Neuronal stem cell (in vitro differentiated cells): ENCODE measurements at regions not wholly inside any gene's neighbourhood (a gene's known extent, or its start where the extent isn't known, plus 50 kb on each side); places are given as distances from the start of the nearest gene placed in this dataset.

Experiments
- DNase-seq: peaks from one replicate; pipeline ENCODE4 v3.0.0-alpha.2; 2013; ENCODE audit warnings: low spot score
- H2AFZ ChIP-seq: one replicate; pipeline ENCODE4 v1.6.1; 2013; ENCODE audit warnings: mild to moderate bottlenecking, low read length, inconsistent platforms
- H2AK5ac ChIP-seq: 2 replicates; pipeline ENCODE4 v1.6.1; 2013; ENCODE audit warnings: low read depth, mild to moderate bottlenecking, inconsistent platforms, low read length, moderate library complexity, mixed read lengths
- H2BK120ac ChIP-seq: 2 replicates; pipeline ENCODE4 v1.6.1; 2013; ENCODE audit warnings: low read depth, mild to moderate bottlenecking, inconsistent platforms, low read length, moderate library complexity, mixed read lengths
- H2BK12ac ChIP-seq: one replicate; pipeline ENCODE4 v1.6.1; 2013; ENCODE audit warnings: low read length, inconsistent platforms
- H2BK15ac ChIP-seq: 2 replicates; pipeline ENCODE4 v1.6.1; 2013; ENCODE audit warnings: mild to moderate bottlenecking, low read length, inconsistent platforms, mixed read lengths
- H2BK5ac ChIP-seq: one replicate; pipeline ENCODE4 v1.6.1; 2013; ENCODE audit warnings: inconsistent platforms, mild to moderate bottlenecking, low read length, moderate library complexity
- H3K14ac ChIP-seq: one replicate; pipeline ENCODE4 v1.6.1; 2013; ENCODE audit warnings: low read length, inconsistent platforms
- H3K18ac ChIP-seq: 2 replicates; pipeline ENCODE4 v1.6.1; 2013; ENCODE audit warnings: low read length, inconsistent platforms
- H3K23ac ChIP-seq: 2 replicates; pipeline ENCODE4 v1.6.1; 2013; ENCODE audit warnings: low read depth, mild to moderate bottlenecking, mixed read lengths, low read length, inconsistent platforms; ENCODE audit not compliant: poor library complexity
- H3K27ac ChIP-seq: replicated peaks from 3 replicates; pipeline ENCODE4 v1.5.1; 2013; ENCODE audit warnings: low read length, inconsistent platforms
- H3K27me3 ChIP-seq, 3 experiments: 2 replicates each; pipeline ENCODE4 v1.6.1; 2013; ENCODE audit warnings: low read length in 3 of 3, mild to moderate bottlenecking in 2 of 3, inconsistent platforms in 1 of 3, low read depth in 1 of 3, mixed read lengths in 1 of 3, moderate library complexity in 1 of 3; ENCODE audit not compliant: control insufficient read depth in 3 of 3, insufficient read depth in 3 of 3
- H3K36me3 ChIP-seq, 2 donors: replicated peaks in 1 of 2; 2 replicates each; pipeline ENCODE4 v1.6.1; 2013; ENCODE audit warnings: low read length in 2 of 2; ENCODE audit not compliant: control insufficient read depth in 2 of 2, insufficient read depth in 2 of 2
- H3K4ac ChIP-seq: 2 replicates; pipeline ENCODE4 v1.6.1; 2013; ENCODE audit warnings: inconsistent platforms, mild to moderate bottlenecking, low read length, moderate library complexity
- H3K4me1 ChIP-seq, 2 donors: 1 replicate in 1 of 2; 2 replicates in 1 of 2; pipeline ENCODE4 v1.6.1; 2013; ENCODE audit warnings: low read length in 2 of 2, low read depth in 1 of 2; ENCODE audit not compliant: control insufficient read depth in 2 of 2, insufficient read depth in 1 of 2
- H3K4me2 ChIP-seq: one replicate; pipeline ENCODE4 v1.6.1; 2013; ENCODE audit warnings: mild to moderate bottlenecking, low read length, inconsistent platforms; ENCODE audit not compliant: insufficient read depth, poor library complexity, severe bottlenecking
- H3K4me3 ChIP-seq, 2 donors: 2 replicates each; pipeline ENCODE4 v1.5.1; 2013; ENCODE audit warnings: low read length in 2 of 2, mild to moderate bottlenecking in 2 of 2, inconsistent platforms in 1 of 2, moderate library complexity in 1 of 2
- H3K79me1 ChIP-seq: one replicate; pipeline ENCODE4 v1.6.1; 2013; ENCODE audit warnings: low read depth, mild to moderate bottlenecking, inconsistent platforms, low read length, moderate library complexity
- H3K9ac ChIP-seq: one replicate; pipeline ENCODE4 v1.6.1; 2013; ENCODE audit warnings: mild to moderate bottlenecking, low read depth, low read length, inconsistent platforms; ENCODE audit not compliant: poor library complexity
- H3K9me3 ChIP-seq, 2 donors: replicated peaks in 1 of 2; 2 replicates each; pipeline versions ENCODE3 to v1.6.1; 2013; ENCODE audit warnings: low read length in 2 of 2, mild to moderate bottlenecking in 2 of 2, inconsistent platforms in 1 of 2, low read depth in 1 of 2, mixed read lengths in 1 of 2, moderate library complexity in 1 of 2; ENCODE audit not compliant: control insufficient read depth in 2 of 2, insufficient read depth in 1 of 2
- H4K8ac ChIP-seq: one replicate; pipeline ENCODE4 v1.6.1; 2013; ENCODE audit warnings: low read depth, mild to moderate bottlenecking, inconsistent platforms, low read length, moderate library complexity
- H4K91ac ChIP-seq: one replicate; pipeline ENCODE4 v1.6.1; 2013; ENCODE audit warnings: low read length, low read depth, mild to moderate bottlenecking, inconsistent platforms; ENCODE audit not compliant: poor library complexity
- WGBS, 2 donors: extraction: QIAGEN DNeasy Blood & Tissue Kit; methylation state at CpG; one replicate each; pipeline ENCODE4 v1.1.7; 2013; ENCODE audit warnings: missing lambda C conversion rate in 2 of 2, mixed read lengths in 1 of 2; ENCODE audit not compliant: insufficient read length in 2 of 2, insufficient replicate concordance in 1 of 2; ENCODE audit errors: extremely low coverage in 2 of 2; 5-methylcytosine and 5-hydroxymethylcytosine counted together

- no peak for DNase-seq
- Histone ChIP-seq H3K9me3 (no peaks in the 10 kb centered on the region), H2BK120ac (no peak overlapping the region), H4K91ac (no peak overlapping the region), H4K8ac (no peak overlapping the region), H2AK5ac (no peak overlapping the region), H3K4ac (no peak overlapping the region), H3K27me3 (no peaks in the 10 kb centered on the region), H2BK12ac (no peak overlapping the region), H3K14ac (no peak overlapping the region), H3K23ac (no peak overlapping the region), H3K9ac (no peak overlapping the region), H3K4me3 (no peak overlapping the region), H2AFZ (no peak overlapping the region), H3K4me1 (no peaks in the 10 kb centered on the region), H3K36me3 (no peaks in the 10 kb centered on the region), H3K79me1 (no peaks in the 10 kb centered on the region), H3K27ac (no peak overlapping the region), H2BK5ac (no peak overlapping the region), H2BK15ac (no peak overlapping the region), H3K18ac (no peak overlapping the region), H3K4me2 (no peak overlapping the region)
- WGBS, 2 donors: no CpG with 5 or more reads among the region's 1 CpG
Observed at GRCh38 chr2:66749566-66749965, 314.6 kb downstream of the MEIS1 start.

- Histone ChIP-seq H2AFZ (no peak overlapping the region), H2BK15ac (no peak overlapping the region), H3K4me2 (no peak overlapping the region), H3K23ac (no peak overlapping the region), H2BK5ac (no peak overlapping the region), H3K27me3 (no peaks in the 10 kb centered on the region), H3K4me1 (peaks cover 0 to 2% of the 10 kb centered on the region in 2 donors), H4K91ac (no peak overlapping the region), H2BK120ac (no peak overlapping the region), H3K18ac (no peak overlapping the region), H3K36me3 (no peaks in the 10 kb centered on the region), H3K9me3 (no peaks in the 10 kb centered on the region), H4K8ac (no peak overlapping the region), H3K27ac (no peak overlapping the region), H2BK12ac (no peak overlapping the region), H3K14ac (no peak overlapping the region), H2AK5ac (no peak overlapping the region), H3K9ac (no peak overlapping the region), H3K4me3 (no peak overlapping the region), H3K79me1 (no peaks in the 10 kb centered on the region), H3K4ac (no peak overlapping the region)
- DNase-seq: no peak
- no CpG with 5 or more reads among the region's 1 CpG for WGBS, 2 donors
Observed at GRCh38 chr2:66753257-66753656, 318.3 kb downstream of the MEIS1 start.

GRCh38 chr2:66753660-66754059 is 318.7 kb downstream of the MEIS1 start:
- no CpG with 5 or more reads among the region's 3 CpGs for WGBS, 2 donors
- Histone ChIP-seq H3K79me1 (no peaks in the 10 kb centered on the region), H2AK5ac (no peak overlapping the region), H3K4me1 (peaks cover 0 to 2% of the 10 kb centered on the region in 2 donors), H2BK120ac (no peak overlapping the region), H3K23ac (no peak overlapping the region), H2BK15ac (no peak overlapping the region), H3K18ac (no peak overlapping the region), H4K91ac (no peak overlapping the region), H3K4ac (no peak overlapping the region), H3K14ac (no peak overlapping the region), H3K27ac (no peak overlapping the region), H3K27me3 (no peaks in the 10 kb centered on the region), H3K4me3 (no peak overlapping the region), H3K36me3 (no peaks in the 10 kb centered on the region), H3K9ac (no peak overlapping the region), H2AFZ (no peak overlapping the region), H3K4me2 (no peak overlapping the region), H2BK12ac (no peak overlapping the region), H2BK5ac (no peak overlapping the region), H4K8ac (no peak overlapping the region), H3K9me3 (no peaks in the 10 kb centered on the region)
- no peak for DNase-seq

GRCh38 chr2:66755974-66756373 is 321.0 kb downstream of the MEIS1 start:
- Histone ChIP-seq H2BK120ac (no peak overlapping the region), H3K4me2 (no peak overlapping the region), H4K91ac (no peak overlapping the region)

More at GRCh38 chr2:66755974-66756373, 321.0 kb downstream of the MEIS1 start:
- Histone ChIP-seq H2BK15ac (no peak overlapping the region), H3K27ac (no peak overlapping the region), H3K9me3 (no peaks in the 10 kb centered on the region), H3K14ac (no peak overlapping the region), H2AFZ (no peak overlapping the region), H3K36me3 (no peaks in the 10 kb centered on the region), H3K4me1 (peaks cover 0 to 2% of the 10 kb centered on the region in 2 donors), H3K4me3 (no peak overlapping the region), H2AK5ac (no peak overlapping the region), H2BK5ac (no peak overlapping the region), H2BK12ac (no peak overlapping the region), H3K18ac (no peak overlapping the region), H3K27me3 (no peaks in the 10 kb centered on the region), H3K79me1 (no peaks in the 10 kb centered on the region), H3K4ac (no peak overlapping the region), H4K8ac (no peak overlapping the region), H3K23ac (no peak overlapping the region), H3K9ac (no peak overlapping the region)
- DNase-seq: no peak
- WGBS, 2 donors: no CpG with 5 or more reads among the region's 1 CpG
